ENCODE measurements at regions not wholly inside any gene's neighbourhood (a gene's known extent, or its start where the extent isn't known, plus 50 kb on each side); places are given as distances from the start of the nearest gene placed in this dataset.

- no peak for TF ChIP-seq EP300 (IDR thresholded peaks at IDR 0.05)
- TF ChIP-seq POLR2AphosphoS5 (IDR thresholded peaks at IDR 0.05) = no peak
- TF ChIP-seq CTCF (IDR thresholded peaks at IDR 0.05) = no peak
- TF ChIP-seq POLR2A (IDR thresholded peaks at IDR 0.05) = no peak
- Histone ChIP-seq H3K4me1 (peaks cover 6% of the 10 kb centered on the region), H3K9me3 (peaks cover 7% of the 10 kb centered on the region), H3K36me3 (no peaks in the 10 kb centered on the region), H3K27me3 (no peaks in the 10 kb centered on the region), H3K27ac (no peak overlapping the region), H3K4me3 (no peak overlapping the region)
- WGBS = 79% methylated on average over 2 of the region's 2 CpGs
- no peak for DNase-seq (ENCODE audit: low spot score in 2 of 2)
Measured at GRCh38 chr1:56202186-56202585, 377.2 kb downstream of the PLPP3 start.

GRCh38 chr1:56200896-56201295, 378.5 kb downstream of the PLPP3 start:
- no peaks in the 10 kb centered on the region for H3K27me3 ChIP-seq
- H3K36me3 ChIP-seq = no peaks in the 10 kb centered on the region
- H3K4me1 ChIP-seq = peaks cover 10% of the 10 kb centered on the region
- 45% methylated on average over 2 of the region's 2 CpGs for whole genome bisulfite sequencing
- no peak overlapping the region for H3K27ac ChIP-seq
- no peak for DNase-seq (ENCODE audit: low spot score in 2 of 2)
- H3K9me3 ChIP-seq = no peaks in the 10 kb centered on the region
- TF ChIP-seq POLR2AphosphoS5 (IDR thresholded peaks at IDR 0.05) = no peak
- TF ChIP-seq EP300 (IDR thresholded peaks at IDR 0.05) = no peak
- TF ChIP-seq CTCF (IDR thresholded peaks at IDR 0.05) = no peak
- no peak for TF ChIP-seq POLR2A (IDR thresholded peaks at IDR 0.05)
- no peak overlapping the region for H3K4me3 ChIP-seq

GRCh38 chr1:56200442-56200841, 378.9 kb downstream of the PLPP3 start:
- Histone ChIP-seq H3K27me3 (no peaks in the 10 kb centered on the region), H3K4me3 (no peak overlapping the region), H3K36me3 (no peaks in the 10 kb centered on the region), H3K4me1 (peaks cover 10% of the 10 kb centered on the region), H3K27ac (no peak overlapping the region), H3K9me3 (no peaks in the 10 kb centered on the region)
- WGBS = 52% methylated on average over 4 of the region's 4 CpGs
- TF ChIP-seq POLR2AphosphoS5 (IDR thresholded peaks at IDR 0.05) (no peak), POLR2A (IDR thresholded peaks at IDR 0.05) (no peak), CTCF (IDR thresholded peaks at IDR 0.05) (no peak), EP300 (IDR thresholded peaks at IDR 0.05) (no peak)
- no peak for DNase-seq (ENCODE audit: low spot score in 2 of 2)

GRCh38 chr1:56199956-56200355, 379.4 kb downstream of the PLPP3 start:
- no peaks in the 10 kb centered on the region for H3K36me3 ChIP-seq
- DNase-seq (ENCODE audit: low spot score in 2 of 2) = no peak
- H3K27me3 ChIP-seq = no peaks in the 10 kb centered on the region
- WGBS = 94% methylated on average over 1 of the region's 1 CpG
- H3K4me1 ChIP-seq = peaks cover 10% of the 10 kb centered on the region
- TF ChIP-seq EP300 (IDR thresholded peaks at IDR 0.05) (no peak), POLR2AphosphoS5 (IDR thresholded peaks at IDR 0.05) (no peak), CTCF (IDR thresholded peaks at IDR 0.05) (no peak), POLR2A (IDR thresholded peaks at IDR 0.05) (no peak)
- no peak overlapping the region for H3K27ac ChIP-seq
- no peak overlapping the region for H3K4me3 ChIP-seq
- no peaks in the 10 kb centered on the region for H3K9me3 ChIP-seq

- H3K27ac ChIP-seq = no peak overlapping the region
- H3K4me1 ChIP-seq = peaks cover 10% of the 10 kb centered on the region
- no peak overlapping the region for H3K4me3 ChIP-seq
- TF ChIP-seq EP300 (IDR thresholded peaks at IDR 0.05) (no peak), POLR2A (IDR thresholded peaks at IDR 0.05) (no peak), POLR2AphosphoS5 (IDR thresholded peaks at IDR 0.05) (no peak), CTCF (IDR thresholded peaks at IDR 0.05) (no peak)
- 68% methylated on average over 2 of the region's 2 CpGs for WGBS
- no peaks in the 10 kb centered on the region for H3K27me3 ChIP-seq
- H3K9me3 ChIP-seq = no peaks in the 10 kb centered on the region
- no peaks in the 10 kb centered on the region for H3K36me3 ChIP-seq
- DNase-seq (ENCODE audit: low spot score in 2 of 2) = no peak
Measured at GRCh38 chr1:56199061-56199460, 380.3 kb downstream of the PLPP3 start.

All from suprapubic skin (tissue), 4 donors.